Esophagus squamous epithelium (tissue), 4 donors: ENCODE measurements at regions not wholly inside any gene's neighbourhood (a gene's known extent, or its start where the extent isn't known, plus 50 kb on each side); places are given as distances from the start of the nearest gene placed in this dataset.

ENCODE experiments used
- POLR2A ChIP-seq, 4 donors: fragments of 450-650 bp; IDR thresholded peaks; one replicate each; pipeline ENCODE4 v1.6.1; 2017; ENCODE audit warnings: antibody characterized with exemption in 4 of 4, mild to moderate bottlenecking in 4 of 4, moderate library complexity in 3 of 4
- TF ChIP-seq, protein P1 (sequence below), 6 experiments: fragments of 450-650 bp in 4 of 6; fragments of 200-600 bp in 2 of 6; sonication (generic) in 2 of 6; IDR thresholded peaks; one replicate each; pipeline ENCODE4 v1.5.1; 2016 to 2019; ENCODE audit warnings: antibody characterized with exemption in 6 of 6, mild to moderate bottlenecking in 4 of 6, moderate library complexity in 4 of 6

GRCh38 chr5:98309785-98310598 lies 463.5 kb upstream of the RGMB start:
- TF ChIP-seq, protein P1, sequence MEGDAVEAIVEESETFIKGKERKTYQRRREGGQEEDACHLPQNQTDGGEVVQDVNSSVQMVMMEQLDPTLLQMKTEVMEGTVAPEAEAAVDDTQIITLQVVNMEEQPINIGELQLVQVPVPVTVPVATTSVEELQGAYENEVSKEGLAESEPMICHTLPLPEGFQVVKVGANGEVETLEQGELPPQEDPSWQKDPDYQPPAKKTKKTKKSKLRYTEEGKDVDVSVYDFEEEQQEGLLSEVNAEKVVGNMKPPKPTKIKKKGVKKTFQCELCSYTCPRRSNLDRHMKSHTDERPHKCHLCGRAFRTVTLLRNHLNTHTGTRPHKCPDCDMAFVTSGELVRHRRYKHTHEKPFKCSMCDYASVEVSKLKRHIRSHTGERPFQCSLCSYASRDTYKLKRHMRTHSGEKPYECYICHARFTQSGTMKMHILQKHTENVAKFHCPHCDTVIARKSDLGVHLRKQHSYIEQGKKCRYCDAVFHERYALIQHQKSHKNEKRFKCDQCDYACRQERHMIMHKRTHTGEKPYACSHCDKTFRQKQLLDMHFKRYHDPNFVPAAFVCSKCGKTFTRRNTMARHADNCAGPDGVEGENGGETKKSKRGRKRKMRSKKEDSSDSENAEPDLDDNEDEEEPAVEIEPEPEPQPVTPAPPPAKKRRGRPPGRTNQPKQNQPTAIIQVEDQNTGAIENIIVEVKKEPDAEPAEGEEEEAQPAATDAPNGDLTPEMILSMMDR (IDR thresholded peaks at IDR 0.05): no peak
- TF ChIP-seq POLR2A (IDR thresholded peaks at IDR 0.05): no peak
